ENCODE measurements at regions not wholly inside any gene's neighbourhood (a gene's known extent, or its start where the extent isn't known, plus 50 kb on each side); places are given as distances from the start of the nearest gene placed in this dataset.

- no peaks in the 10 kb centered on the region for H3K27me3 Mint-ChIP-seq (ENCODE audit: unreplicated experiment)
- no TSS peak for BruUV-seq (replicated peaks)
- intact Hi-C loops (cut with micrococcal nuclease; ENCODE audit: unreplicated experiment) = no loop called here
- no peak overlapping the region for H3K27ac Mint-ChIP-seq (ENCODE audit: unreplicated experiment)
- H3K36me3 Mint-ChIP-seq (ENCODE audit: insufficient read depth, unreplicated experiment) = no peaks in the 10 kb centered on the region
- CTCF ChIA-PET = interaction anchor here (0.6 kb wide), 1 partner anchor 9 kb away, joined by 3 read pairs; no protein-coding TSS in a partner anchor
- no peak for DNase-seq
- H3K4me1 Mint-ChIP-seq (ENCODE audit: low read depth, unreplicated experiment) = peaks cover 7% of the 10 kb centered on the region
- no peaks in the 10 kb centered on the region for H3K9me3 Mint-ChIP-seq (ENCODE audit: low read depth, unreplicated experiment)
- TF ChIP-seq CTCF (IDR thresholded peaks at IDR 0.05; ENCODE audit: unreplicated experiment) = no peak
- no peak overlapping the region for H3K4me3 Mint-ChIP-seq (ENCODE audit: low read depth, unreplicated experiment)
Measured at GRCh38 chr15:58260725-58261267, 122.6 kb downstream of the AQP9 start.

GRCh38 chr15:58261368-58261767, 123.2 kb downstream of the AQP9 start:
- no peak overlapping the region for H3K4me3 Mint-ChIP-seq (ENCODE audit: low read depth, unreplicated experiment)
- TF ChIP-seq CTCF (IDR thresholded peaks at IDR 0.05; ENCODE audit: unreplicated experiment) = no peak
- H3K27ac Mint-ChIP-seq (ENCODE audit: unreplicated experiment) = no peak overlapping the region
- H3K36me3 Mint-ChIP-seq (ENCODE audit: insufficient read depth, unreplicated experiment) = no peaks in the 10 kb centered on the region
- CTCF ChIA-PET = interaction anchor here (0.6 kb wide), 1 partner anchor 402 kb away, joined by 3 read pairs; no protein-coding TSS in a partner anchor
- H3K9me3 Mint-ChIP-seq (ENCODE audit: low read depth, unreplicated experiment) = no peaks in the 10 kb centered on the region
- BruUV-seq (replicated peaks) = no TSS peak
- no peaks in the 10 kb centered on the region for H3K27me3 Mint-ChIP-seq (ENCODE audit: unreplicated experiment)
- no peak for DNase-seq
- H3K4me1 Mint-ChIP-seq (ENCODE audit: low read depth, unreplicated experiment) = peaks cover 7% of the 10 kb centered on the region
- intact Hi-C loops (cut with micrococcal nuclease; ENCODE audit: unreplicated experiment) = no loop called here

- BruUV-seq (replicated peaks) = no TSS peak
- DNase-seq = no peak
- Mint-ChIP-seq H3K36me3 (ENCODE audit: insufficient read depth, unreplicated experiment) (no peaks in the 10 kb centered on the region), H3K4me3 (ENCODE audit: low read depth, unreplicated experiment) (no peak overlapping the region), H3K27me3 (ENCODE audit: unreplicated experiment) (no peaks in the 10 kb centered on the region), H3K4me1 (ENCODE audit: low read depth, unreplicated experiment) (peaks cover 12% of the 10 kb centered on the region), H3K9me3 (ENCODE audit: low read depth, unreplicated experiment) (no peaks in the 10 kb centered on the region), H3K27ac (ENCODE audit: unreplicated experiment) (no peak overlapping the region)
- CTCF ChIA-PET = no interaction called here
- no peak for TF ChIP-seq CTCF (IDR thresholded peaks at IDR 0.05; ENCODE audit: unreplicated experiment)
- intact Hi-C loops (cut with micrococcal nuclease; ENCODE audit: unreplicated experiment) = no loop called here
Measured at GRCh38 chr15:58264053-58264971, 126.1 kb downstream of the AQP9 start.

GRCh38 chr15:58267051-58267450, 128.9 kb downstream of the AQP9 start:
- peaks cover 18% of the 10 kb centered on the region for H3K4me1 Mint-ChIP-seq (ENCODE audit: low read depth, unreplicated experiment)
- BruUV-seq (replicated peaks) = no TSS peak
- no peak overlapping the region for H3K27ac Mint-ChIP-seq (ENCODE audit: unreplicated experiment)
- peaks cover 3% of the 10 kb centered on the region for H3K9me3 Mint-ChIP-seq (ENCODE audit: low read depth, unreplicated experiment)
- no peaks in the 10 kb centered on the region for H3K36me3 Mint-ChIP-seq (ENCODE audit: insufficient read depth, unreplicated experiment)
- no peaks in the 10 kb centered on the region for H3K27me3 Mint-ChIP-seq (ENCODE audit: unreplicated experiment)
- no peak for TF ChIP-seq CTCF (IDR thresholded peaks at IDR 0.05; ENCODE audit: unreplicated experiment)
- intact Hi-C loops (cut with micrococcal nuclease; ENCODE audit: unreplicated experiment) = no loop called here
- H3K4me3 Mint-ChIP-seq (ENCODE audit: low read depth, unreplicated experiment) = no peak overlapping the region
- CTCF ChIA-PET = no interaction called here
- no peak for DNase-seq
